Endothelial cell of umbilical vein (primary cell): ENCODE measurements at regions not wholly inside any gene's neighbourhood (a gene's known extent, or its start where the extent isn't known, plus 50 kb on each side); places are given as distances from the start of the nearest gene placed in this dataset.

Experiments used
- BruUV-seq: library from RNA; stranded (reverse); fragments of 400-500 nt; replicated peaks from 2 replicates; lab custom pipeline; 2021; lab: Mats Ljungman, UMichigan
- CTCF ChIA-PET: fragments of 300-600, 350-600 bp; sonication (Branson Sonifier 250); formaldehyde crosslinking; loops from one replicate; lab custom pipeline; 2021; ENCODE audit warnings: antibody characterized with exemption, inconsistent platforms; lab: Charles Lee
- POLR2A ChIA-PET: fragments of 300-600, 350-600 bp; sonication (Branson Sonifier 250); formaldehyde crosslinking; loops from one replicate; lab custom pipeline; 2021; ENCODE audit warnings: antibody characterized with exemption, inconsistent platforms; lab: Charles Lee
- DNase-seq: peaks from one replicate; pipeline ENCODE4 v3.0.0-alpha.2; 2011; ENCODE audit warnings: low read depth, low spot score
- FAIRE-seq: peaks from 2 replicates; lab custom pipeline; 2011; peaks lifted over from hg19 to GRCh38; lab: Jason Lieb, UNC
- H2AFZ ChIP-seq: 2 replicates; pipeline ENCODE4 v1.6.0; 2012; ENCODE audit warnings: low read depth, low read length, control low read depth, inconsistent platforms
- H3K27ac ChIP-seq: 2 replicates; pipeline ENCODE4 v1.5.1; 2011; ENCODE audit warnings: low read depth, mild to moderate bottlenecking, control low read depth, low read length, moderate library complexity; ENCODE audit not compliant: insufficient read depth
- H3K27me3 ChIP-seq, 2 experiments: 2 replicates each; pipeline versions ENCODE4 v1.6.0 to v1.6.1; 2011; ENCODE audit warnings: low read length in 2 of 2, mixed read lengths in 1 of 2; ENCODE audit not compliant: control insufficient read depth in 2 of 2, insufficient read depth in 2 of 2
- H3K36me3 ChIP-seq, 2 experiments: 2 replicates in 1 of 2; 3 replicates in 1 of 2; pipeline ENCODE4 v1.5.1; 2011; ENCODE audit warnings: low read length in 2 of 2, mild to moderate bottlenecking in 1 of 2, moderate library complexity in 1 of 2; ENCODE audit not compliant: control insufficient read depth in 2 of 2, insufficient read depth in 2 of 2; ENCODE audit errors: extremely low read depth in 1 of 2
- H3K4me1 ChIP-seq: 3 replicates; pipeline ENCODE4 v1.5.1; 2011; ENCODE audit warnings: mild to moderate bottlenecking, low read length; ENCODE audit not compliant: control insufficient read depth, insufficient read depth; ENCODE audit errors: extremely low read depth
- H3K4me2 ChIP-seq: 2 replicates; pipeline ENCODE4 v1.6.1; 2011; ENCODE audit warnings: low read length, control low read depth, mixed read lengths; ENCODE audit not compliant: insufficient read depth
- H3K4me3 ChIP-seq, 3 experiments: fragments of 200-600 bp in 1 of 3; sonication (generic), shearing (Covaris generic) in 1 of 3; replicated peaks in 1 of 3; 2 replicates each; pipeline ENCODE4 v1.5.1; 2011 to 2016; ENCODE audit warnings: control low read depth in 3 of 3, low read length in 3 of 3, mild to moderate bottlenecking in 2 of 3, inconsistent platforms in 1 of 3, low read depth in 1 of 3, moderate library complexity in 1 of 3; ENCODE audit not compliant: insufficient read depth in 1 of 3
- H3K79me2 ChIP-seq: 2 replicates; pipeline ENCODE4 v1.6.0; 2012; ENCODE audit warnings: low read length, inconsistent platforms; ENCODE audit not compliant: control insufficient read depth, insufficient read depth
- H3K9ac ChIP-seq: replicated peaks from 2 replicates; pipeline ENCODE3; 2011; ENCODE audit warnings: low read length, control low read depth; ENCODE audit not compliant: insufficient read depth; ENCODE audit errors: extremely low read depth
- H3K9me1 ChIP-seq: replicated peaks from 3 replicates; pipeline ENCODE4 v1.6.0; 2011; ENCODE audit warnings: mild to moderate bottlenecking, low read length; ENCODE audit not compliant: control insufficient read depth, insufficient read depth; ENCODE audit errors: extremely low read depth
- H3K9me3 ChIP-seq: replicated peaks from 2 replicates; pipeline ENCODE4 v1.5.1; 2012; ENCODE audit warnings: low read length, inconsistent platforms; ENCODE audit not compliant: control insufficient read depth, insufficient read depth
- H4K20me1 ChIP-seq: replicated peaks from 2 replicates; pipeline ENCODE3; 2011; ENCODE audit warnings: mild to moderate bottlenecking, low read length; ENCODE audit not compliant: control insufficient read depth, insufficient read depth; ENCODE audit errors: extremely low read depth
- EZH2 ChIP-seq: IDR thresholded peaks from 2 replicates; pipeline ENCODE4 v1.6.1; 2012; ENCODE audit warnings: borderline replicate concordance, low read depth, mild to moderate bottlenecking, moderate library complexity, low read length, inconsistent platforms; ENCODE audit not compliant: severe bottlenecking
- FOS ChIP-seq: IDR thresholded peaks from 2 replicates; pipeline ENCODE4 v1.6.1; 2011; ENCODE audit warnings: mild to moderate bottlenecking, low read length, moderate library complexity, borderline replicate concordance; ENCODE audit not compliant: insufficient read depth
- GATA2 ChIP-seq: IDR thresholded peaks from 2 replicates; pipeline ENCODE4 v1.7.0; 2011; ENCODE audit warnings: low read depth, mild to moderate bottlenecking, moderate library complexity, mixed read lengths, low read length; ENCODE audit not compliant: insufficient read length, insufficient read depth
- JUN ChIP-seq: IDR thresholded peaks from 2 replicates; pipeline ENCODE4 v1.6.1; 2011; ENCODE audit warnings: borderline replicate concordance, low read depth; ENCODE audit not compliant: insufficient read length, insufficient read depth
- MYC ChIP-seq: IDR thresholded peaks from one replicate; pipeline ENCODE4 v1.6.1; 2011; ENCODE audit warnings: mild to moderate bottlenecking, low read depth, low read length
- POLR2A ChIP-seq: IDR thresholded peaks from 2 replicates; pipeline ENCODE4 v1.6.1; 2012; ENCODE audit warnings: low read depth, mild to moderate bottlenecking, control low read depth, low read length
- POLR2AphosphoS5 ChIP-seq: IDR thresholded peaks from 2 replicates; pipeline ENCODE4 v1.6.1; 2012; ENCODE audit warnings: low read depth, mild to moderate bottlenecking, control low read depth, low read length, moderate library complexity; ENCODE audit not compliant: insufficient read depth
- dilution Hi-C: fragments of 300-500 bp; cut with MboI; formaldehyde crosslinking; loops from one replicate; pipeline ENCODE4 v1.15.0; 2019; ENCODE audit warnings: low sequenced_read_pairs; ENCODE audit not compliant: extremely low pct_ligation_motif_present
- intact Hi-C: fragments of 100-400 bp; cut with micrococcal nuclease; formaldehyde crosslinking; loops from one replicate; pipeline ENCODE4 v1.10.0; 2022
- TF ChIP-seq, protein P1 (sequence below): IDR thresholded peaks from 2 replicates; pipeline ENCODE4 v1.6.1; 2011; ENCODE audit not compliant: insufficient read depth, insufficient read length
- TF ChIP-seq, protein P2 (sequence below), 2 donors: IDR thresholded peaks; 1 replicate in 1 of 2; 2 replicates in 1 of 2; pipeline ENCODE4 v1.5.1; 2011; ENCODE audit warnings: low read length in 2 of 2, mild to moderate bottlenecking in 2 of 2, moderate library complexity in 2 of 2, control low read depth in 1 of 2, inconsistent platforms in 1 of 2, low read depth in 1 of 2; ENCODE audit not compliant: insufficient read depth in 1 of 2; ENCODE audit errors: extremely low read depth in 1 of 2

- DNase-seq (no peak), FAIRE-seq (no peak)
- peaks cover 2% of the 10 kb centered on the region in 2 experiments for H3K36me3 ChIP-seq
- CTCF ChIA-PET, result no interaction called here
- H4K20me1 ChIP-seq, result no peaks in the 10 kb centered on the region
- intact Hi-C loops, result no loop called here
- no peak overlapping the region for H3K9ac ChIP-seq
- no peaks in the 10 kb centered on the region for H3K9me1 ChIP-seq
- TF ChIP-seq, protein P1, sequence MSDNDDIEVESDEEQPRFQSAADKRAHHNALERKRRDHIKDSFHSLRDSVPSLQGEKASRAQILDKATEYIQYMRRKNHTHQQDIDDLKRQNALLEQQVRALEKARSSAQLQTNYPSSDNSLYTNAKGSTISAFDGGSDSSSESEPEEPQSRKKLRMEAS, result no peak
- TF ChIP-seq FOS (no peak), JUN (no peak), POLR2A (no peak)
- no peak overlapping the region for H3K4me2 ChIP-seq
- BruUV-seq, result no TSS peak
- no peak overlapping the region for H3K27ac ChIP-seq
- H2AFZ ChIP-seq, result no peak overlapping the region
- dilution Hi-C loops, result no loop called here
- H3K4me3 ChIP-seq, result no peak overlapping the region
- H3K9me3 ChIP-seq, result no peaks in the 10 kb centered on the region
- H3K27me3 ChIP-seq, result no peaks in the 10 kb centered on the region
- H3K4me1 ChIP-seq, result peaks cover 10% of the 10 kb centered on the region
- H3K79me2 ChIP-seq, result peaks cover 11% of the 10 kb centered on the region
- POLR2A ChIA-PET, result no interaction called here
Measured at GRCh38 chr20:19924255-19924654, 92.9 kb upstream of the NAA20 start.

DNA sequence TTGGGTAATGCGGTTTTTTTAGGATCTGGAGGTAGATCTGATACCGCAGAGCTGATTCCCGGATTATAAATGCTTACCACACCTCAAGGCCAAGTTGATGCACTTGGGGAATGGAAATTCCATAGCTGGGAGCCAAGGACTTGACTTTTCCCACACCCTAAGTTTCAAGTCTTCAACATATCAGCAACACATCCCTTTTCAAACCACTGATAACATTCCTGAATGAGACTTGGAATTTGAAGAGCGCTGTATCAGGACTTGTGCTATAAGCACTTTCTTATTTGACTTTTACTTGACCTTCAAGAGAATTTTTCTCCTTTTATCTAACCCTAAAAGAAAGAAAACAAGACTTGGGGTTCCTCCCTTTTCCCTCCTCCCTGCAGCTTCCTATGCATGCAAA, 90.6 kb upstream of the NAA20 start:
- Histone ChIP-seq H3K27me3 (no peaks in the 10 kb centered on the region), H3K27ac (no peak overlapping the region), H3K4me2 (no peak overlapping the region), H3K9me3 (no peaks in the 10 kb centered on the region), H3K4me1 (peaks cover 29% of the 10 kb centered on the region), H3K4me3 (no peak overlapping the region), H3K36me3 (no peaks in the 10 kb centered on the region), H3K9ac (no peak overlapping the region), H3K79me2 (peaks cover 20% of the 10 kb centered on the region), H2AFZ (no peak overlapping the region), H3K9me1 (no peaks in the 10 kb centered on the region), H4K20me1 (no peaks in the 10 kb centered on the region)
- no peak for TF ChIP-seq JUN
- TF ChIP-seq, protein P1, result no peak
- TF ChIP-seq FOS, result no peak
- no peak for TF ChIP-seq MYC
- TF ChIP-seq, protein P2, sequence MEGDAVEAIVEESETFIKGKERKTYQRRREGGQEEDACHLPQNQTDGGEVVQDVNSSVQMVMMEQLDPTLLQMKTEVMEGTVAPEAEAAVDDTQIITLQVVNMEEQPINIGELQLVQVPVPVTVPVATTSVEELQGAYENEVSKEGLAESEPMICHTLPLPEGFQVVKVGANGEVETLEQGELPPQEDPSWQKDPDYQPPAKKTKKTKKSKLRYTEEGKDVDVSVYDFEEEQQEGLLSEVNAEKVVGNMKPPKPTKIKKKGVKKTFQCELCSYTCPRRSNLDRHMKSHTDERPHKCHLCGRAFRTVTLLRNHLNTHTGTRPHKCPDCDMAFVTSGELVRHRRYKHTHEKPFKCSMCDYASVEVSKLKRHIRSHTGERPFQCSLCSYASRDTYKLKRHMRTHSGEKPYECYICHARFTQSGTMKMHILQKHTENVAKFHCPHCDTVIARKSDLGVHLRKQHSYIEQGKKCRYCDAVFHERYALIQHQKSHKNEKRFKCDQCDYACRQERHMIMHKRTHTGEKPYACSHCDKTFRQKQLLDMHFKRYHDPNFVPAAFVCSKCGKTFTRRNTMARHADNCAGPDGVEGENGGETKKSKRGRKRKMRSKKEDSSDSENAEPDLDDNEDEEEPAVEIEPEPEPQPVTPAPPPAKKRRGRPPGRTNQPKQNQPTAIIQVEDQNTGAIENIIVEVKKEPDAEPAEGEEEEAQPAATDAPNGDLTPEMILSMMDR (IDR thresholded peaks at IDR 0.05; ENCODE audit: extremely low read depth in 1 of 2, insufficient read depth in 1 of 2, low read depth in 1 of 2, low read length in 2 of 2), result no peak
- no peak for TF ChIP-seq EZH2
- no peak for TF ChIP-seq GATA2
- TF ChIP-seq POLR2AphosphoS5, result no peak
- no peak for TF ChIP-seq POLR2A
- DNase-seq (no peak), FAIRE-seq (no peak)
- dilution Hi-C loops, result no loop called here
- CTCF ChIA-PET, result no interaction called here
- no TSS peak for BruUV-seq
- intact Hi-C loops, result no loop called here
- POLR2A ChIA-PET, result no interaction called here
